GM19239 (cell line): ENCODE measurements at regions not wholly inside any gene's neighbourhood (a gene's known extent, or its start where the extent isn't known, plus 50 kb on each side); places are given as distances from the start of the nearest gene placed in this dataset.
"Not testable (repeated sequence)": the region's sequence is repeated elsewhere in the genome, so short reads cannot be mapped to it uniquely, and the experiment has no call there.

Experiments used
- DNase-seq: peaks from one replicate; pipeline ENCODE4 v3.0.0; 2011; ENCODE audit warnings: low spot score; ENCODE audit not compliant: insufficient read length
- FAIRE-seq: peaks from 2 replicates; lab custom pipeline; 2011; peaks lifted over from hg19 to GRCh38; lab: Jason Lieb, UNC

DNA sequence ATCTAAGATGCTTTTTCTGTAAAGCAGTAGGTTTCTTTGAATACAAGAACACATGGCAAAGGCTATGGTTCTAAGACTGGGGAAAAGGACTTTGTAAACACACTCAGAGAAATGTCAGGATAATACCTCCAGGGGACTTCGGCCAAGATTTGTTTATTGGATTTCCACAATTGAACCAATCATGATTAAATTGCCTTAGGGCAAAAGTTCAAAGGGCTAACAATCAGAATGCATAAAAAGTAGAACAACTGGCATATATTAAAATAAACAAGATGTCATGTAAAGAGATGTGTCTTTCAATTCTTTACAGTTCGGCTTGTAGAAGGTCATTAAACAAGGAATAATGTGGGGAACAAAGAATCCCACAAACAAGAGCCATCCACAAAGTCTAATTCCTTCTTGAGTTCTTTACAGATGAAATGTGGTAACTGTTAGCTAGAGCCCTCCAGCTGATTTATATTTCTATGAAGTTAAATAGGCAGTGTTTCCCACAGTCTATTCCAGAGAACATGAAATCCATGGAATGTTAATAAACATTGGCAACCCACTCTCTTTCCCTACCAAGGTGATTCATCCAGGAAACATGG is 565.5 kb downstream of the ZNF608 start:
- DNase-seq (no peak), FAIRE-seq (no peak)

DNA sequence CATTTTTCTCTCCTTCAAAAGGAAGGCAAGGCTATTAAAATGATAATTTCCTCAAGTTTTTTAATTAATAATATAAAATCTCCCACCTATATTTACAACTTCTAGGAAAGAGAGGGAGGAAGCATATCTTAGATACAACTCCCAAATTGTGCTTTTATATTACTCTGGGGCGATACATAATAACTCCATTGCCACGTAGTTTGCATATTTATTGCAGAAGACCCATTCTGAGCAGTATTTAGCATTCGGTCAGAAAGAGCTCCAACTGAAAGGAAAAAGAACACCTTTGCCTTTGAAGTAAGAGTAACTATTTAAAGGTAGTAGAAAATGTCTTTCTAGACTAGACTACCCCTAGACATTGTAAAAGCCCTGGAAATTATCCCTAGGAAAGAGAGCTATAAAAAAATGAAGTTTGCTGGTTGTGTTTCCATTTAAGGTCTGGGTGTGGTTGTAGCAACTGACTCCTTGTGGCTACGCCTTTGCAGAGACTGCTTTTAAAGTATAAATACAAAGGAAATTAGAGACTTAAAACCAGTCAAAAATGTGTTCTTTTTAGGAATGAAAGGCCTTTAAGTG is 566.1 kb downstream of the ZNF608 start:
- DNase-seq = no peak

DNA sequence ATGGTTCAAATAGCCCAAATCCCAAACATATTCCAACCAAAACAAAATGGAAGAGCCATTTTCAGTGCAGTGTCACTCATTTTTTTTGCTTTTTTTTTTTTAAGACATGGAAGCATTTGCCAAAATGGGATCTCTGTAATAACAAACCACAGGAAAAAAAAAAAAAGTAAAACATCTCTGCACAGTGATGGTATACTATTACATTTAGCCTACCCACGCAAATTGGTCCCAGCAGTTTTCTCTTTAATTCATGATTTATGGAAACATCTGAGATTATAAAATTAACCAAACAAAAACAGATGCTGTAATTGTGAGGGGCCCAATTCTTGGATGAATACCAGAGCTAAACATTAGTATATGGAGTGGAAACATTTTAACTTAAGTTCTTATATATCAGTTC is 566.6 kb downstream of the ZNF608 start:
- DNase-seq (no peak), FAIRE-seq (no peak)

More for the DNA sequence above, 566.1 kb downstream of the ZNF608 start:
- FAIRE-seq = no peak

DNA sequence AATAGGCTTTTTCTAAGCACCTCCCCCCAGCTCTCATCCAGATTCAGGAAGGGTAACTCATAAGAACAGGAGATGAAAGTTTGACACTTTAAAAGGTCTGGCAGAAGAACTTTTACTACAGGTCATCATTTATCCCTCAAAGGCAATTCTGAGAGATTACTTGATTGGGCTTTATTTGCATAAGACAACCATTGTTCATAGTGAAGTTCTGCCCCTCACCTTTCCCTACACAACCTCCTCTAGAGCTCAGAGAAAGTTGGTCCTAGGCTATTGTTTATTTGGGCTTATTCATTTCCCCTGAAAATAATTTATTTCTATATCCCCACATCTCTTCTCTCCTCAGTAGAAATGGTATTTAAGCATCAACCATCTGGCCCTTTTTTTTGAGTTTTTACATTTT is 568.4 kb downstream of the ZNF608 start:
- FAIRE-seq (no peak), DNase-seq (no peak)

DNA sequence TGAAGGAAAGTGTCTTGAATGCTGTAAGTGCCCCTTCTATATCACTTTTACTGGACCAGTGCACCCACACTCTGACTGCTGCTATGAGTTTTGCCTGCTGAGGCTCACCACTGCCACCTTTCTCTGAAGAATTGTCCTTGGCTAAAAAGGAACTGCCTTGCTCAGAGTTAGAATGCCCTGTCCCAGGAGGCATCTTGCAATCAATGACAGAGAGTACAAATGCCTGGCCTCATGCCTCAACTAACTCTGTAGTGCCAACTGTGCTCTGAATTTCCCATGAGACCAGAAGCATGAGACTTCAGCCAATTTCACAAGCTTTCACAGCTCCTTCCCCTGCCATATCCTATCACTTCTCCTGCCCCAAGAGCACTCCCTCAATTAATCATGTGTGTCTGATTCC is 569.7 kb downstream of the ZNF608 start:
- FAIRE-seq (no peak), DNase-seq (no peak)

- DNase-seq = no peak
- no peak for FAIRE-seq
Observed at GRCh38 chr5:124173386-124173785, 573.1 kb downstream of the ZNF608 start.

GRCh38 chr5:124172389-124173003 is 573.9 kb downstream of the ZNF608 start:
- FAIRE-seq (no peak), DNase-seq (no peak)

- FAIRE-seq, DNase-seq: not testable (repeated sequence)
Observed at GRCh38 chr5:124168093-124168492, 578.3 kb downstream of the ZNF608 start.

DNA sequence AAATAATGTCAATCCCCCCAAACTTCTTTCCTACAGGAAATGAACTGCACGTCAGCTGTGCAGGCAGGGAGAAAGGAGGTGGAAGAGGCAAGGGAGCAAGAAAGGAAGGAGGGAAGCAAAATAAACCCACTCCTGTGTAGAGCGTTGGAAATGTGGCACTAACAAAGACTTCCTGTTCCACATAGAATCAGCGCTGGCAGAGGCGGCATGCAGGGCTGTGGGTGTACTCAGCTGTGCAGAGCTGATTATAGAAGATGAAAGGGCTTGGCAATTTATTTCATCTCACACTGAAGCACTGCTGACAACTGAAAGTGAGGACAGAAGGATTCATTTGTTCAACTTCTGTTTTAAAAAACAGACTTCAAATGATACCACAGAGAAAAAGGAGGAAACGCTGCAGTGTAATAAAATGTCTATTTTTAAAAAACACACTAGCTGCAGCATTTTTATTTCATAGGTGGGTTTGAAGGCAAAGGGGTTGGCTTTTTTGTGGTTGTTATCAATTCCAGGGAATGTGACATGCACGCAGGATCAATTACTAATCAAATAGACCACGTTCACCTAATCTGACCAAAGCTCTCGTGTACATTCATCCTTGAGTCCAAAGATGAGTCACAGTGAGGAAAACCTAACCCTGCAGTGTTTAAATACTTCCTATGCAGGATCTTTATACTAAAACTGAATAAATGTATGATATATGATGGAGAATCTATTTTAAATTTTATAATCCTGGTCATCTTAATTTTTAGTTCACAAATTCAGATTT is 583.5 kb downstream of the ZNF608 start:
- DNase-seq (no peak), FAIRE-seq (no peak)

DNA sequence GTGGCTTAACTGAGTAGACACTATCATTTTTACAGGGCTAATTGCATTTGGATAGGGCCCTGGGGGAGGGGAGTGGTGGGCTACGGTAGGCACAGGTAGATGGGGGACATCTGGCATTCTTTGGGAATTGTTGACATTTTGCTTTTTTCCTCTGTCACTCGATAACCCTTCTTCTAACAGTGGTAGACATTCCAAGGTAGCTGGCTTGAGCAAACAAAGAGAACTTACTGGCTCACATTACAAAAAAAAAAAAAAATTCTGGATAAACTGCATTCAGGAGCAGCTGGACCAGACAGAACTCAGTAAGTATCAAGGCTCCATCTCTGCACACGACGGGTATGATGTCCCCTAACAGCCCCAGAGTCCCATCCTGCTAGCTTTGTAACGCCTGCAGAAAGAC is 585.2 kb downstream of the ZNF608 start:
- DNase-seq (no peak), FAIRE-seq (no peak)

DNA sequence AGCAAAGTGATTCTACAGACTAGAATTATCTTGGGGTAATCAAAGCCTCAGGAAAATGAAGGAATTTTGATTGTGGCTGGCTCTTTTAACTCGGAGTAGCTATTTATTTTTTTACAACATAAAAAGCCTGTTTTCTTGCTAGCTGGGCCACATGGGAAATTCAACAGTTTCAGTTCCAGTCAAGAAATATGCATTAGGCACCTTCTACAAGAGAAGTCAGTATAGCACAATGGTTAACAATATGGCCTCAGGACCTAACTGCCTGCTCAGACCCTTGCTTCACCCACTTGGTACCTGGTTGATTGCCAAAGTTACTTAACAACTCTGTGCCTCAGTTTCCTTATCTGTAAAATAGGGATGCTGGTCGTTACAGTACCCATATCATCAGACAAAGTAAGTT is 586.2 kb downstream of the ZNF608 start:
- FAIRE-seq = no peak
- DNase-seq = no peak

DNA sequence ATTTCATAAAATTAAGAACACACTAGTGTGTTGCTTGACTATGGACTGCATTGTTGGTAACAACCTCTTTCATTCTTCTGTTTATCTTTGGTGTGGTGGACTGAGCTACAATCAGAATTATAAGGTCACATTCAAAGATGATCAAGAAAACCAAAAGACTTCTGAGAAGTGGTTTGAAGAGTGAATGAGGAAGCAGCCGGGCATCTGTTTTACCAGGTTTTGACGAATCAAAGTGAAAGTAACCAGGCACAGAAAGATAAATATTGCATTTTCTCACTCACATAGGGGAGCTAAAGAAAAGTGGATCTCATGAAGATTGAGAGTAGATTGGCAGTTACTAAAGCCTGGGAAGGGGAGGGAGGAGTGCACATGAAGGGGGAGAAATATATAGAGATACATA is 589.1 kb downstream of the ZNF608 start:
- no peak for FAIRE-seq
- DNase-seq = no peak

- DNase-seq = no peak
- no peak for FAIRE-seq
Observed at GRCh38 chr5:124156415-124156996, 589.9 kb downstream of the ZNF608 start.

DNA sequence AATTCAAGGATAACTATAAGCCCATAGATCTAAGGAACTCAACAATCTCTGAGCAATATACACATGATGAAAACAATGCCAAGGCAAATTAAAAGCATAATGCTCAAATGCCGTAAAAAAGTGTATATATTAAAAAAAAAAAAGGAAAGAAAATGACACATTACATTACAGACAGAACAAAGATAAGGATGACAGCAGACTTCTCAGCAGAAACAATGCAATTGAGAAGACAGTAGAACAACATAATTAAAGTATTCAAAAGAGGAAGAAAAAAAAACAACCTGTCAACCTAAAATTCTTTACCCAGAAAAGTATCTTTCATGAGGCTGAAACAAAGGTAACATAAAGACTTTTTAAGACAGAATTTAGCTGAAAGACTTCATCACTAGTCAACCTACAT is 591.7 kb downstream of the ZNF608 start:
- no peak for DNase-seq
- peak; percentile 31 for FAIRE-seq

DNA sequence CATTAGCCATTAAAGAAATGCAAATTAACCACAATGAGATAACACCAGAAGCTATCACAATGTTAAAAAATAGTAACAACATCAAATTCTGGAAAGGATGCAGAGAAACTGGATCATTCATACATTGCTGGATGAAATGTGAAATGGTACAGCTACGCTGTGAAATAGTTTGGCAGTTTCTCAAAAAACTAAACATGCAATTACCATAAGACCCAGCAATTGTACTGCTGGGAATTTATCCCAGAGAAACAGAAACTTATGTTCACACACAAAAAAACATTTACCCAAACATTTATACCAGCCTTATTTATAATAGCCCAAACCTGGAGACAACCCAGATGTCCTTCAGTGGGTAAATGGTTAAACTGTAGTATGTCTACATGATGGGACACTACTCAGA is 592.9 kb downstream of the ZNF608 start:
- no peak for FAIRE-seq

GRCh38 chr5:124148574-124148973 is 597.9 kb downstream of the ZNF608 start:
- DNase-seq = no peak
- no peak for FAIRE-seq

More for the DNA sequence above, 592.9 kb downstream of the ZNF608 start:
- no peak for DNase-seq

DNA sequence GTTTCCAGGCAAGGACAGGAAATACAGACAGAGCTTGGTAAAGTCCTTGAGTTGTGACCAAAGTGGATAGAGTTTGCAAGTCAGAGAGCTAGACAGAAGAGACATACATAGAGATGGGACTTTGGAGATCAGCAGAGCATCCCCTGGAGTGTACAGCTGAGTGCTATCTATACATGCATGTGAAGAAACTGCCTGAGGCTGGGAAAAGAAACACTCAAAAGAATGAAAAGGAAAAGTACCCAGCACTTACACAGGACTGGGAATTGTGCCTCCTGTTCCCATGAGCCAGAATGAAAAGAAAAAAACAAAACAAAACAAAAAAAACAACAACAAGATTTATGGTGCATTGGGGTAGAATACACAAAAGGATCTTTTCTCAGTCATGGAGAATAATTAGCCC is 606.4 kb downstream of the ZNF608 start:
- no peak for FAIRE-seq
- DNase-seq = no peak

DNA sequence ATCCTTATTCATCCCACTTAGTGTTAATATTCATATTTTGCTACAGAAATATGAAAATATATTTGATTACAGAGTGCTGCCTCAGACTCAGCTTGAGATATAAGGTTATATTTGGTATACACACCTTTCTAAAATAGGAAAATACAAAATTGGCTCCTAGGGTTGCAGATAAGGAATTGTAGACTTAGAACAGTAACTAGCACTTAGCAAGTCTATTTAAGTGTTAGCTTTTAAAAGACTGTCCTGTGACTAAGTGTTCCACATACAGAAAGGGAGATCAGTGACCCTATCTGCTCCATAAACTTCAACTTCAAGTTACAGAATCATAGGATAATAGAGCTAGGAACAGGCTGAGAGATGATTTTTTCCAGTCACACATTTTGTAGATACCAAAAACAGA is 607.0 kb downstream of the ZNF608 start:
- DNase-seq = no peak
- FAIRE-seq = no peak

DNA sequence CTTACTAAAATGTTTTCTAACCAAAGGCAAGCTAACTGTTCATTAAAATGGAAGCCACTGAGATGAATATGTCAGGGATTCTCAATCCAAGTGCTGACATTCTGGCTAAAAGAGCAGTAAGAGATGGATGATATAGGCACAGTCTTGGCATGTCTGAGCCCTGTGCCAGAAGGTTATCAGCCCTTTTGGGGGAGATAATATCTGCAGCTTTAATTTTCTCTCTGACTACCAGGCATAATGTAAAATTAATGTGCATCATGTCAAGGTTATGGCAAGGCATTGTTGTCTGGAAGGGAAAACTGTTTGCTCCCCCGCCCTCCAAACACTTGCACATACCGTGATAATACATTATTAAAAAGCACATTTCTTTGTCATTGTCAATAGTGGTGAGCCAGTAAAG is 609.8 kb downstream of the ZNF608 start:
- no peak for FAIRE-seq
- no peak for DNase-seq

DNA sequence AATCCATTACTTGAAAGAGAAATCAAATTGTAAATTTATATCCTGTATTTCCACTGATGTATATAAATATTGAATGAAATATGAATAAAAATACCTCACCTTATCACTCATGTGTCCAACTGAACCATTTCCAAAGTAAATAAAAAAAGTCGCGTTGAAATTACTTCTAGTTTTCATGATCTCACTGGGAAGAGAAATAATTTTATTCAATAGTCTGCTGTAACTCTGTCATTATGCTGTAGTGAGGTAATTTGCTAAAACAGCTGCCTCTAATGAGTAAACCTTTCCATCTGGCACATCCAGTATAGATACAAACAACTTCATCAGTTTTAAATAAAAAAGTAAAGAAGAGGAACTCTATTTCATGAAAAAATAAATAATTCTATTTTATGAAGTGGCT is 611.5 kb downstream of the ZNF608 start:
- DNase-seq = no peak
- no peak for FAIRE-seq

GRCh38 chr5:124133406-124133805 is 613.0 kb downstream of the ZNF608 start:
- FAIRE-seq = no peak
- no peak for DNase-seq
